Mucosa of descending colon (tissue), 3 donors: ENCODE measurements at regions not wholly inside any gene's neighbourhood (a gene's known extent, or its start where the extent isn't known, plus 50 kb on each side); places are given as distances from the start of the nearest gene placed in this dataset.
A peak's percentile ranks its signal among the peaks of the same experiment; 100 is the strongest.

Experiments
- ATAC-seq: fragments of 200-7000 bp; cut with Tn5 transposase; one replicate; pipeline ENCODE4 v1.9.1; 2020; ENCODE audit warnings: mild to moderate bottlenecking, moderate library complexity
- DNase-seq, 3 donors: peaks; one replicate each; pipeline ENCODE4 v3.0.0-alpha.2; 2020
- H3K36me3 ChIP-seq: fragments of 200-600 bp; one replicate; pipeline ENCODE4 v1.8.0; 2021; ENCODE audit warnings: low read depth, mild to moderate bottlenecking
- H3K4me1 ChIP-seq: fragments of 200-600 bp; one replicate; pipeline ENCODE4 v1.8.0; 2021; ENCODE audit warnings: low read depth, mild to moderate bottlenecking
- H3K4me3 ChIP-seq: fragments of 200-600 bp; one replicate; pipeline ENCODE4 v1.8.0; 2021; ENCODE audit warnings: mild to moderate bottlenecking
- H3K9me3 ChIP-seq: fragments of 200-600 bp; one replicate; pipeline ENCODE4 v1.8.0; 2021; ENCODE audit warnings: mild to moderate bottlenecking
- intact Hi-C, 2 donors: fragments of 100-400 bp; cut with DNase I in 1 of 2; cut with micrococcal nuclease in 1 of 2; formaldehyde crosslinking; loops; one replicate each; pipeline versions ENCODE4 v1.11.0 to v1.11.1; 2022; cut with DNase I, micrococcal nuclease
- TF ChIP-seq, protein P1 (sequence below): fragments of 200-600 bp; IDR thresholded peaks from one replicate; pipeline ENCODE4 v1.8.0; 2022; ENCODE audit warnings: antibody characterized with exemption, mild to moderate bottlenecking
- donor health status: DM: no; HTN: no; CAD: no; lungs with moderate emphysema.
- donor health status: DM: no; HTN: no; CAD: no.
- donor health status: DM: no; HTN: yes; CAD: no.

DNA sequence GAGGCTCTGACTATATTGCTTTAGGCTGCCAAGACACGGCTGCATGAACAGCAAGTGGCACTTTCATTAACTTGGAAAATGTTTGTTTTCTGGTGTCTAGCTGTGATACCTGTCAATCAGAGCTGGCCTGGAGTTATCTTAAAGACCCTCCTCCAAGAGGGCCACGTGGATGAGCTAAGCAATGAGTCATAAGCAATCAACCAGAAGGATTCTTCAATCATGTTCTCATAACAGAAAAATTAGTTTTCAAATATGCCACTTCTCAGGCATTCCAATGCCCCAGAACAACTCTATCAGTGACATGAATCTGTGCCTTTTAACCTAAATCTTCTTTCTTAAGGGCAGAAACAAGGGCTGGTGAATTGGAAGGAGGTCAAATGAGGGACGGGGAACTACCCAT lies 283.0 kb downstream of the HTR1B start:
- Histone ChIP-seq H3K9me3 (peaks cover 5% of the 10 kb centered on the region), H3K36me3 (no peaks in the 10 kb centered on the region), H3K4me3 (no peak overlapping the region), H3K4me1 (no peaks in the 10 kb centered on the region)
- DNase-seq, result no peak
- intact Hi-C loops, result no loop called here
- TF ChIP-seq, protein P1, sequence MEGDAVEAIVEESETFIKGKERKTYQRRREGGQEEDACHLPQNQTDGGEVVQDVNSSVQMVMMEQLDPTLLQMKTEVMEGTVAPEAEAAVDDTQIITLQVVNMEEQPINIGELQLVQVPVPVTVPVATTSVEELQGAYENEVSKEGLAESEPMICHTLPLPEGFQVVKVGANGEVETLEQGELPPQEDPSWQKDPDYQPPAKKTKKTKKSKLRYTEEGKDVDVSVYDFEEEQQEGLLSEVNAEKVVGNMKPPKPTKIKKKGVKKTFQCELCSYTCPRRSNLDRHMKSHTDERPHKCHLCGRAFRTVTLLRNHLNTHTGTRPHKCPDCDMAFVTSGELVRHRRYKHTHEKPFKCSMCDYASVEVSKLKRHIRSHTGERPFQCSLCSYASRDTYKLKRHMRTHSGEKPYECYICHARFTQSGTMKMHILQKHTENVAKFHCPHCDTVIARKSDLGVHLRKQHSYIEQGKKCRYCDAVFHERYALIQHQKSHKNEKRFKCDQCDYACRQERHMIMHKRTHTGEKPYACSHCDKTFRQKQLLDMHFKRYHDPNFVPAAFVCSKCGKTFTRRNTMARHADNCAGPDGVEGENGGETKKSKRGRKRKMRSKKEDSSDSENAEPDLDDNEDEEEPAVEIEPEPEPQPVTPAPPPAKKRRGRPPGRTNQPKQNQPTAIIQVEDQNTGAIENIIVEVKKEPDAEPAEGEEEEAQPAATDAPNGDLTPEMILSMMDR, result no peak
- ATAC-seq, result no peak

DNA sequence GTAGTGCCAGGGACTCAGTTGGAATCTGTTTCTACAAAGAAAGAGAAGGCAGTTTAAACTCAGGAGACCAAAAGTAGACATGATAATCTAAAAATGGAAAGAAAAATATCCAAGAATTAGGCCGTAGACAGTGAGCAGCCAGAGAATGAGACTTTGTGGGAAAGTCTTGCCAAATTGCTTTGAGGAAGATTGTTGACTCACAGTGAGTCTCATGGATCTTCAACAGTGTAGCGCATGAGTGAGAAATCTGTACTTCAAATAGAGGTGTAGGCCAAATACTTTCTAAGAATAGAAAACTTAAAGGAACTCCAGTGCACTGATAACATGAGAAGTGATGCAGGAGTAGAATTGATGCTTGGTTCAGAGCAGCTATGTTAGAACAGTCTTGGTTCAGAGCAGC lies 284.5 kb downstream of the HTR1B start:
- Histone ChIP-seq H3K4me1 (no peaks in the 10 kb centered on the region), H3K36me3 (no peaks in the 10 kb centered on the region), H3K4me3 (no peak overlapping the region), H3K9me3 (peaks cover 11% of the 10 kb centered on the region)
- intact Hi-C loops, result no loop called here
- DNase-seq (no peak), ATAC-seq (no peak)
- TF ChIP-seq, protein P1, result no peak

DNA sequence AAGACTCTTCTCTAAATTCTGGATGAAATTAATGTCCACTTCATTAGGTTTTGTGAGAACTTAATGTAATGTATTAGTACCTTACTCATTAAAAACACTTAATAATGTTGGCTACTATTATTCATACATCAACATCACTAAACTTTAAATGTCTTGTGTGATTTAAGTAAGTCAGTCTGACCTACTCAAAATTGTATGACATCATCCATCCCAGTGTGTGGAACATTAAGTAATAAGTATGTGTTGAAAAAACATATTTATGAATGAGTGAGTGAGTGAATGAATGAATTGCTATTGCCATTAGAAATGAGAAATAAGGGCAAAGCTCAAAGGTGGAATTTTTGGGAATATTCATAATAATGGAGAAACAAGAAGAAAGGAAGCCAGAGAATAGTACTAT lies 285.8 kb downstream of the HTR1B start:
- H3K4me1 ChIP-seq, result no peaks in the 10 kb centered on the region
- H3K9me3 ChIP-seq, result peaks cover 20% of the 10 kb centered on the region
- H3K4me3 ChIP-seq, result no peak overlapping the region
- ATAC-seq (no peak), DNase-seq (no peak)
- intact Hi-C loops, result no loop called here
- H3K36me3 ChIP-seq, result no peaks in the 10 kb centered on the region
- TF ChIP-seq, protein P1, result no peak

DNA sequence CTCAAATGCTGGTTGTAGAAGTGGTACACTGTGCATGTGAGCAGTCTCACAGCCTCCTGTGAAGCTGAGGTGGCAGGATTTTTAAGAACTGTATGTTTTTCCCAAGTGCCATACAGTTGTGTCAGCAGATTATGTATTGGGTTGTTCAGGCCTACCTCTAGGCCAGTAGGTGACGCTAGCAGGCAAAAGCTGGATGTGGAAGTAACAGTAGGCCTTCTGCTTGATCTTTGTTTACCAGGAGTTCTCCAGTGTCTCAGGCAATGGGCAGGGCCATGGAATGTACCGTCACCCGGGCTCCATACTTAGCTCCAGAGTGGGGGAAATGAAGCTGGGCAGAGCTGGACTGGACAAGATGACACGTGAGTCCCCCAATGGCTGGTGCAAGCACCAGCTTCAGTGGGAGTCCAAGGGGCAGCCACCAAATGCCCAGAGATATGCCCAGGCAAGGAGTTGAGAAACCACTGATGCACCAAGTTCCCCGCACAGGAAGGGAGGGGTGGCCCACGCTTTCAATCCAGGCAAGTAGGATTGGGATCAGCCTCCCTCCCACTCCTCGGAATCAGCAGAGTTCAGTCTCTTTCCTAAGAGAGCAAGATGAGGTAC lies 289.7 kb downstream of the HTR1B start:
- DNase-seq, result no peak
- no peaks in the 10 kb centered on the region for H3K4me1 ChIP-seq
- H3K4me3 ChIP-seq, result no peak overlapping the region
- no peak for ATAC-seq
- no peaks in the 10 kb centered on the region for H3K36me3 ChIP-seq
- intact Hi-C loops, result no loop called here
- H3K9me3 ChIP-seq, result peaks cover 25% of the 10 kb centered on the region
- TF ChIP-seq, protein P1, result no peak

DNA sequence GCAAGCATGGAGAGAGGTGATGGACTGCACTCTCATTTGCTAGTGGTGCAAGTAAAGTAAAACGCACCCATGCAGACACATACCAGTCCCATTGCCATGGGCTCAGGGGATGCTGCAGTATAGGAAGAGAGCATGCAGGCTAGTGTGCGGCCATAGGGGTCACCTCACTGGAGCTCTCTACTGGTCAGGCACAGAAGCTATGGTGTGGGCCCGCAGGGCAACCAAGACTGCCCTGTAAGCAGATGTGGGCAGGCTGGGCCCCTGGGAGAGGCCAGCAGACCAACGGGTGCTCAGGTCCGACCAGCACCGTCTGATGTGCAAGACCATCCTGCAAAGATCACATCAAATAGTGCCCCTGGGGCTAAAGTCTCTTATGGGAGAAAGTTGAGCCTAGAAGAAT lies 290.7 kb downstream of the HTR1B start:
- peaks cover 31% of the 10 kb centered on the region for H3K9me3 ChIP-seq
- intact Hi-C loops, result no loop called here
- no peak overlapping the region for H3K4me3 ChIP-seq
- H3K4me1 ChIP-seq, result no peaks in the 10 kb centered on the region
- no peaks in the 10 kb centered on the region for H3K36me3 ChIP-seq
- ATAC-seq, result no peak
- DNase-seq, result peak in 1 of 3 donors; percentile 19
- TF ChIP-seq, protein P1, result no peak

DNA sequence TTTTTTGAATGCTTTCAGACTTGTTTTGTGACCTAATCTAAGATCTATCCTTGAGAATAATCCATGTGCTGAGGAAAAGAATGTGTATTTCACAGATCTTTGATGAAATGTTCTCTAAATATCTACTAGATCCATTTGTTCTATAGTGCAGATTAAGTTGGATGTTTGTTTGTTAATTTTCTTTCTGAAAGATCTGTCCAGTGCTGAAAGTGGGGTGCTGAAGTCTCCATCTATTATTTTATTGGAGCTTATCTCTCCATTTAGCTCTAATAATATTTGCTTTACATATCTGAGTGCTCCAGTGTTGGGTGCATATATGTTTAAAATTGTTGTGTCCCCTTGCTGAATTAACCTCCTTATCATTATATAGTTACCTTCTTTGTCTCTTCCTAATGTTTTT lies 303.6 kb downstream of the HTR1B start:
- TF ChIP-seq, protein P1, result no peak
- DNase-seq (no peak), ATAC-seq (no peak)
- Histone ChIP-seq H3K9me3 (peaks cover 15% of the 10 kb centered on the region), H3K36me3 (no peaks in the 10 kb centered on the region), H3K4me1 (no peaks in the 10 kb centered on the region), H3K4me3 (no peak overlapping the region)
- intact Hi-C loops, result no loop called here
